HG02938 (cell line): ENCODE measurements at regions not wholly inside any gene's neighbourhood (a gene's known extent, or its start where the extent isn't known, plus 50 kb on each side); places are given as distances from the start of the nearest gene placed in this dataset.
"Not testable (repeated sequence)": the region's sequence is repeated elsewhere in the genome, so short reads cannot be mapped to it uniquely, and the experiment has no call there.

Experiments used
- ATAC-seq: cut with Tn5 transposase; IDR thresholded peaks from one replicate; pipeline ENCODE4 v1.9.1; 2021; ENCODE audit warnings: mild to moderate bottlenecking, moderate library complexity; ENCODE audit not compliant: unreplicated experiment

DNA sequence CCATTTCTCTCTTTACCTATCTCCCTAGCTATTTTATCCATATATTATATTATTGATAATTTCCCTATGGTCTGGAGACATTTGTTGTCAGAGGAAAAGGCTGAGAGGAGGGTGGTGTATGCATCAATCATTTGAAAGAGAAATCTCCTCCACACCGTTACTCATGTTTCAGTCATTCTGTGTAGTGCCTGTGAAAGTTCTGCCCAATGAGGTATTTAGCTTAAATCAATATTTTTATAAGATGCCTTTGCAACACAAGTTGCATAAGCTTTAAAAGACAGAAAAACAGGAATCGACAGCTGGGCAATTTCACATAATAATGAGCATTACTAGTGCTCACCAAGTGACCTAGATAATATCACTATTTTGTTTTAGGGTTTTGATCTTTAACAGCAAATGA lies 363.7 kb upstream of the FSIP2 start:
- ATAC-seq, result no peak

DNA sequence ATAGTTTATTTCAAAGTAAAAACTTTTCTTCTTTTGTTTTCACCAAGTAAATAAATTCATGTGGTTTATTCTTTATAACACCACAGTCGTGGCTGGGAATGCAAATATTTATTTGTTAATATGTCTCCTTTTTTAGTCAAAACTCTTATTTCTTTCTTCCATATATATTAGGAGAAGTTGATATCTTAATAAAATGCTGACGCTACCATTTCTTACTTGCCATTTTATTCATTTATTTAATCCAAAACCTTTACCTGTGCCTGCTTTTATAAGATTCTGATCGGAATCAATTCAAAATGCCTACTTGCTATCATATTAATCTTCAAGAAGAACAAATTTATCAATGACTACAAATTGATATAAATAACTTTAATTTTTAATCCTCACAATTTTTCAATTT lies 362.9 kb upstream of the FSIP2 start:
- ATAC-seq, result no peak

DNA sequence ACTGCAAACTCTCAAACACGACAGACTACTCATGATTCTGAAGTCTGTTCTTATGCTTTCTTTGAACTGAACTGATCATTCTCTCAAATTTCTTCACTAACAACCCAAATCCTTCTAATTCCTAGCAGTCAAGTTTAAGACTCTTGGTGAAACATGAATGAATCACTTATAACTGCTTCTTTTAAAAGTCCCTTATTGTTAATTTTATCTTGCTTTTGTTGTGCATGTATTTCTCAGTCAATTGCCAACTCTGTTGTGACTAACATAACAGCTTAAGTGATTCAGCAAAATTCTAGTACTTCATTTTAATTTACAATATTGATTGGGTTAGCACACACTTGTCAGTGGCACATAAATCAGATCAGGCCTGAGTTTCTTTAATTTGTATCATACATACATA lies 357.0 kb upstream of the FSIP2 start:
- ATAC-seq, result no peak

DNA sequence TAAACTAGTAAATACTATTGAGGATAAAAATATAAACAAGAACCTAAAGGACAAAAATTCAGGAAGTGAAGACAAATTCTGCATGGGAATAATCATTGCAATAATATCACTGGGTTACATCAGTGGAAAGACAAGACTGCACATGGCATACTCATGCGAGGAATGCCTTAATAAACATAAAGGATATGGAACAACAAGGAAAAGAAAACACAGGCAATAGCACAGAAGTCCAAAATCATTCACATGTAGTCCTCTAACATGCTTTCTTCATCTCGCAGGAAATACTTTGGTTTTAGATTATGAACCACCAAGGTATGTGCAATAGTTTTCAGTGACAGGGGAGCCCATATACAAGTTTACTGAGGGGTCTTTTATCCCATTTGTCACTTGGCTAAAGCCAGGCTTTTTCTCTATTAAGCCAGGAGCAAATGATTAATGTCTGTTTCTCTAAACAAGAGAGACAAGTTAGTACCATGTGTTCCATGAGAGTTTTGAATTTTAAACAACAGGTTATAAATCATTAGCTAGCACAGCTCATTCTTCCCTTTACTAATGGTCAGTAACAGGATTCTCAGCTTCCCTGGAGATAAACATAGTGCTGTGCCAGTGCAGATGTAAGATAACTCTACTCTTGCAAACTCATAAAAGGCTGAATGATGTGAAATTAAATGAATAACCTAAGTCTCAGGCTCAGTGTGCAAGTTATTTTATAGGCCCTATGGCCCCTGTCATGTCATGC lies 353.6 kb upstream of the FSIP2 start:
- ATAC-seq, result no peak

DNA sequence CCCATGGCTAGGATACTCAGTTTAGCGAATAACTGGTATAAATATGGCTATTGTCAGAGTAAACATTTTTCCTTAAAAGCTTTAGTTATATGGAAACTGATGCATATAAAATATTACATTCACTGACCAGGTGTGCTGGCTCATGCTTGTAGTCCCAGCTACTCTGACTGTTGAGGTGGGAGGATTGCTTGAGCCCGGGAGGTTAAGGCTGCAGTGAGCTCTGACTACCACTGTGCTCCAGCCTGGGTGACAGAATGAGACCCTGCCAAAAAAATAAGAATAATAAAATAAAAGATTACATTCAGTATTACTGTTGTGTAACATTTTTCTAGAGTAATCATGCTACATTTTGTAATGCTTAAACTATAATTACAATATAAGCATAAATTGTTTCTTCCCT lies 350.4 kb upstream of the FSIP2 start:
- ATAC-seq, result no peak

DNA sequence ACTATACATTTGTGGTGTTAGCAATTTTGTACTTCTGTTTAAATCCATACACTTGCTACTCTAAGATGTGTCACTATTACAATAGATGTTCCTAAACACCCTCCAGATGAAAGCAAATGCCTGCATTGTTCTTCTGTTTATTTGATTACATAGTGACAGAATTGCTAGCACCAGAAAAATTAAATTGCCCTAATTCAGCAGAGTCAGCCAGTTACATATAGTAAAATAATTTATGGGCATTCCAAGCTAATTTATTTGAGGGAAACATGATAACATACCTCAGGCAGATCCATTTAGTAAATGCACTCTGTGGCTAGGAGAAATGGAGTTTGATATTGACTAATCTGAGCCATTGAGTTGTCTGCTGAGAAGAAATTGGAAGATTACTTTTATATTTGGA lies 347.1 kb upstream of the FSIP2 start:
- no peak for ATAC-seq

DNA sequence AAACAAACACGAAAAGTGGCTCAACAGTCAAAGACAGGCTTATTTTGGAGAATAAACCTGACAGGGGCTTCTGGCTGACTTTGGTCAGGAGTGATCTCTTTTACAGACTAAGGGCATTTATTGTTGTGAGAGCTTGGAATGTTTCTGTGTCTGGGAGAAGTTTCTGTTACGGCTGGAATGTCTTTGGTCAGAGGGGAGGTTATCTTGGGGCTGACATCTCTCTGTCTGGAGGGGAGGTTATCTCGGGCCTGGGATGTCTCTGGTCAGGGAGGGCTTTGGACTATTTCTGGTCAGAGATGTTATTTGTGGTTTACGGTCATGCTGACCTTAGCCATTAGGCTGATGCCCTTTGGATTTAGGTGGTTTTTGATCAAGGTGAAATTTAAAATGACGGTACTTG lies 345.5 kb upstream of the FSIP2 start:
- ATAC-seq, result no peak

DNA sequence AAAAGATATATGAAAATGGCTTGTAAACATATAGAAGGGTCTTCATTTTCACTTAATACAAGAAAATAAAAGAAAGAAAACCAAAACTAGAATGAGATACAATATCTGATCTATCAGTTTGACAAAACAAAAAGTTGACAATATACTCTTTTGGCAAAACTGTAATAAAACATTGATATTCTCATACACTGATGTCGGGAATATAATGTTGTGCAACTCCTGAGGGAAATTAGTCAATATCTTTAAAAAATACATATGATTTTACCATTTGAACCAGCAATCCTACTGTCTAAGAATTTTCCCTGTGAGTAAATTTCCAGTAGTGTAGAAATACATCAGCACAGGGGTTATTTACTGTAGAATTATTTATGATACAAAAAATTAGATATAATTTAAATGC lies 336.1 kb upstream of the FSIP2 start:
- ATAC-seq, result no peak

DNA sequence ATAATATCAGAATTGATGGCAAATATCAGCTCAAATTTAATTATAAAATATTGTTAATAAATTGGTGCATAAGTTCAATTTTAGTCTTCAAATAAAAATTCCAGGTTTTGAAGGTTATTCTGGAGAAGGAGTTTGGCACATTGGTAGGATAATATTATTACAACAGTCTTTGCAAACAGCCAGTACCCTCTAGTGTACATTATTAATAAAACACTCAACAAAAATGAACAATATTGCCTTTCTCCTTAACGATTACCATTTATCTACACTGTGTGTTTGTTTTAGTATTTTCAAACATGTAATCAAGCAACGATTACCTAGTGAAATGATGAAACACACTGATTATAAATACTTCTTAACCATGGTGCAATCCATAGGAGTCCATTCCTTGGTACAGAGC lies 334.0 kb upstream of the FSIP2 start:
- ATAC-seq, result no peak

DNA sequence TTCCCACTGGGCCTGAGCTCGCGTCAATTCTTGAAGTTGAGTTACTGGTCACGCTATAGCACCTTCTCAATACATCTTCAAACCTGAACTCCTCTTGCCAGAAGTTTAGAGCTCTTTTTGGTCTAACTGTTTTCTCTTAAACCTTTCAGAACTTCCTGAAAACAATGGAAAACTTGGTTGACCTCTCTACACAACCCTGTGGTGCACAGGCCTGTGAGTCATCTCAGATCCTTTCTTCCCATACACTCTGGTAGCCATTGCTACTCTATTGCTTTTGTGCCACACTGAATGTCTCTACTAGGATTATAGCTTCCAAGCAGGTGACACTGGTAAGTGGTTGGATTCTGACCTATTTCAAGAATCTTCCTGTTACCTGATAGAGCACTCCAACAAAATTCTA lies 321.5 kb upstream of the FSIP2 start:
- ATAC-seq, result no peak

DNA sequence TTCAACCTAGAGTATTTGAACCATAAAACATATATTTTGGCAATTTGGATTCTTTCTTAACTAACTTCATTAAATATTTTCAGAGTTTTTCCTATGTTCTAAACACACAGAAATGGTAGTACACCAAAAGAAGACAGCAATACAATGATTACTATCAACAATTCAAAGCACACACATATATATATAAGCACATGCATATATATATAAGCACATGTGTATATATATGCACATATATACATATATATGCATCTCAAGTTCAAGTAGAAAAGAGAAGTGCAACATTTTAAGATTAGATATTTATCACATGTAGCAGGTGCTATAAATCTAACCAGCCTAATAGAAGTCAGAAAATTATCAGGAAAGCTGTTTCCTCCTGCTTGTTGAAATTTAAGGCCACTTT lies 320.9 kb upstream of the FSIP2 start:
- no peak for ATAC-seq

DNA sequence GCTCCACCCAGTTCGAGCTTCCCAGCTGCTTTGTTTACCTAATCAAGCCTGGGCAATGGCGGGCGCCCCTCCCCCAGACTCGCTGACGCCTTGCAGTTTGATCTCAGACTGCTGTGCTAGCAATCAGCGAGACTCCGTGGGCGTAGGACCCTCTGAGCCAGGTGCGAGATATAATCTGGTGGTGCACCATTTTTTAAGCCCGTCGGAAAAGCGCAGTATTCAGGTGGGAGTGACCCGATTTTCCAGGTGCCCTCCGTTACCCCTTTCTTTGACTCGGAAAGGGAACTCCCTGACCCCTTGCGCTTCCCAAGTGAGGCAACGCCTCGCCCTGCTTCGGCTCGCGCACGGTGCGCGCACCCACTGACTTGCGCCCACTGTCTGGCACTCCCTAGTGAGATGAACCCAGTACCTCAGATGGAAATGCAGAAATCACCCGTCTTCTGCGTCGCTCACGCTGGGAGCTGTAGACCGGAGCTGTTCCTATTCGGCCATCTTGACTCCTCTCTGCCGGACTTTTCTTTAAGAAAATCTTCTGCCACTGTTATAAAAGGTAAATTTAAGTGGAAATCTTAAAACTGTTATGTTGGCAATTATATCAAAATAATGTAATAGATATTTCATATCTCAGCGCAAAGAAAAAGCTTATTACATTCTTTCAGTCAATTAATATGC lies 313.5 kb upstream of the FSIP2 start:
- not testable (repeated sequence) for ATAC-seq

DNA sequence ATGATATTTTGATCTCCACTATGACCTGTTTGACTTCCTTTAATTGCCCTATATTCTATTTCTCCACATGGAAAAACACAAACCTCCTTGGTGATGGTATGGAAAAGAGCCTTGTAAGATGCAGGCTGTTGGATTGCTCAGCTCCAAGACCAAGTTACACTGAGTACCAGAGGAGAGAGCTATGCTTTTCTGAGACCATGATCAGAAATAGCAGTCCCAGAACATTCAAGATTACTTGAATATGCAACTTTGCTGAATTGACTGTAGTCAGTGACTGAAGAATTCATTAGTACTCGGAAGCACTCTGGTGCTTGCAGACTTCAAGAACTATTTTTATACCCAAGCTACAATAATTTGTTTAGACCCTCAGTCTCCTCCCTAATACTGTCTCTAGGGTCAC lies 310.6 kb upstream of the FSIP2 start:
- no peak for ATAC-seq

DNA sequence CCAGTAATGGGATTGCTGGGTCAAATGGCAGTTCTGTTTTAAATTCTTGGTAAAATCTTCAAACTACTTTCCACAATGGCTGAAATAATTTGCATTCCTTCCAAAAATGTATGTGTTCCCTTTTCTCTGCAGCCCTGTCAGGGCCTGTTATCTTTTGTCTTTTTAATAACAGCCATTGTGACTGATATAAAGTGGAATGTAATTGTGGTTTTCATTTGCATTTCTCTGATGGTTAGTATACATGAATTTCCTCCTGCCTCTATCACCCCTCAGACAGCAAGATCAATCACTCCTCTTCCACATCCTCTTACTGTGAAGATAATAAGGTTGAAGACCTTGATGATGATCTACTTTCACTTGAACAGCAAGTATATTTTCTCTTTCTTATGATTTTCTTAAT lies 304.8 kb upstream of the FSIP2 start:
- no peak for ATAC-seq

DNA sequence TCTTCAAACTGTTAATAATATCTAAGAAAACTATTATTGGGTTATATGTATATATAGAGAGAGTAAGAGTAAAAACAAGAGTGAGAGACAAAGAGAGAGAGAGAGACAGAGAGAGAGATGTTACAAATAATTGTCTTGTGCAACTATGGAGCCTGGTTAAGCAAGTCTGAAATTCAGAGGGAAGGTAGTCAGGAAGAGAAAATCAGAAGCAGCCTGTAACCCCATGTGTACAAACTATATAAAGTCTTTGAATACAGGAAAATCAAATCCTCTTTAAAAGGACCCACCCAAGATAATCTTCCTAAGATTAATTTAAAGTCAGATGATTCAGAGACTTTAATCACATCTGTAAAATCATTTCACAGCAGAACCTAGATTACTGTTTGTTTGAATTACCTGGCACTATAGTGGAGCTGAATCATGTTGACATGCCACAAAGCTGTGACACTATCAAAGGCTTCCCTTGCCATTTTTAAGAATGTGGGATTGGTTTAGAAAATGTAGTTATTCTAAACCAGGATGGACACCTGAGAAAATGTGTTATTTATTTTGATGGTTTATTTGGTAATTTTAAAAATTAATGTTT lies 301.7 kb upstream of the FSIP2 start:
- no peak for ATAC-seq

DNA sequence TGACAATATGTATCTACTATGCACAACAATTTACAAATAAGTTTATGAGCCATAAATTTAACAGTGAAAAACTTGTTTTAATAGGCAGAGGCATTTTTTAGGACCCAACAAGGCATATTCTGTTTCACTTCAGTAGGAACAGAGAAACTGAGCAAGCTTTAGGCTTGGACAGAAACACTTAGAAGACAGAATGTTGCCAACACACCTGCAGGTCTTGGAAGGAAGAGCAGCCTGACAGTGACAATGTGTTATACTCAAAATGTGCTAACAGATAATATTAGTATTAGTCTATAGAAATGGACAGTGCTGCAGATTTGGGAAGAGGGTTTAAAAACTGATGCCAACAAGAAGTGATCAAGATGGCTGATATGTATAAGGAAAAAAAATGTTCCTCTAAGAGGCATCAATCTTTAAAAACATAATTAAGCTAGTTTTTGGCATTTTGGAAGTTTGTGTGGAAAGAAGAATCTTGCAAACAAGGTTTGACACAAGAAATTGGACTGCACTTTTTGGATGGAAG lies 297.1 kb upstream of the FSIP2 start:
- ATAC-seq, result no peak

DNA sequence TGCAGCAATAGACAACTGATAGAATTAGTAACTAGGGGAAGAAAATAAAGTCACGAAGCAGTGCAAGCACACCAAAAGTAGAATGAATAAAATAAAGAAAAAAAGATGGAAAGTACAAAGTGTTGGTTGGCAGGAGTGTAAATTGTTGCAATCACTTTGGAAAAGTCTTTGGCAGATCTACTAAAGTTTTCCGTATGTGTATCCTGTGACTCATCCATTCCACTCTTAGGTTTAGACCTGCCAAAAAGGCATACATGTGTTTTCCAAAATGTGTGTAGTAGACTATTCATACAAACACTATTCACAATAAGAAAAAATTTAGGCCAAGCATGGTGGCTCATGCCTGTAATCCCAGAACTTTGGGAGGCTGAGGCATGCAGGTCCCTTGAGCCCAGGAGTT lies 282.1 kb upstream of the FSIP2 start:
- ATAC-seq, result no peak

DNA sequence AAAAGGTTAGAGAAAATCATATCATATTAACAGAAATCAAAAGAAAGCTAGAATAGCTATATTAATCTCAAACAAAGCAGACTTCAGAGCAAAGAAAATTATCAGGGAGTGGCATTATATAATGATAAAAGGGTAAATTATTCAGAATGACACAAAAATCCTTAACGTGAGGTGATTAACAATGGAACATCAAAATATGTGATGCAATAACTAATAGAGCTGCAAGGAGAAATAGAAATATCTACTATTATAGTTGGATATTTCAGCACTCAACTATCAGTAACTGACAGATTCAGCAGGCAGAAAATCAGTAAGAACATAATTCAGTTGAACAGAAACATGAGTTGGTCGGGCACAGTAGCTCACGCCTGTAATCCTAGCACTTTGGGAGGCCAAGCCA lies 275.1 kb upstream of the FSIP2 start:
- ATAC-seq, result no peak

DNA sequence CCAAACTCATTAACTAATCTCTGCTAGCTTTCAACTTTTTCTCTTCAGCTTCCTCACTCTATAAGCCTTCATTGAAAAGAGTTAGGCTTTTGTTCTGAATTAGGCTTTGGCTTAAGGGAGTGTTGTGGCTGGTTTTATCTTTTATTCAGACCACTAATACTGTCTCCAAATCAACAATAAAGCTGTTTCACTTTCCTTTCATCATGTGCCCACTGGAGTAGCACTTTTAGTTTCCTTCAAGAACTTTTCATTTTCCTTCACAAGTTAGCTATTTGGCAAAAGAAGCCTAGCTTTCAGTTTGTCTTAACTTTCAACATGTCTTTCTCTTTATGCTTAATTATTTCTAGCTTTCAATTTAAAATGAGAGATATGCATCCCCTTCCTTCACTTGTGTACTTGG lies 271.7 kb upstream of the FSIP2 start:
- ATAC-seq, result no peak

DNA sequence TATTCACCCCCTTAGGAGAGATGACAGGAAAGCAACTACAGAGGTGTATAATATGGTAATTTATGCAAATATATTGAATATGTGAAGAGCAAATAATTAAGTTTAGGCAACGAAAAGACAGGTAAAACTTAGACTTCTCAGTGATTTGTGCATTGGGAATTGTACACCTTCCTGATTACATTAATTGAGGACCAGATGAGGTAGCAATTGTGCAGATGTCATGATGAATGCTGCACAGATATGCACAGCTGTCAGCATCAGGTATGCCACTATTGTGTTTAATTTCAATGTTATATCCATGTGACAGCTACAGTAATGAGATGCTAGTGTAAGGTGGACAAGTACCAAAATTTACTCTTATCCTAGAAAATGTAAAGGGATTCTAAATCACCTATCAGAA lies 267.2 kb upstream of the FSIP2 start:
- ATAC-seq, result no peak

DNA sequence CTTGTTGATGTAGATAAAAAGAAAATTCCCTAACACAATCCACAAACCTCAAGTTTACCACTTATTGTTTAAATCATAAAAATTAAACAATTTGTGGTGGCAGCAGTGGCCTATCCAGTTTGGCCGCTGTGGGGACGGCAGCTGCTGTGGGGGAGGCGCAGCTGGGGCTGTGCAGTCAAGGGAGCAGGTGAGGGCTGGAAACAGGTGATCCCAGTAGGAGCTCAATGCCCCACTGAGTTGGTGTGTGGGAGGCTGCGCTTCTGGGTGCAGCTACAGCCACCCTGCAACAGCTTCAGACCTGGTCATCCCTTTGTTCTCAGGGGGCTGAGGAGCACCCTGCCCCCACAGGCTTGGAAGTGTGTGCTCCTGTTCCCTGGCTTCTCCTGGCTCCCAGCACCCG lies 266.0 kb upstream of the FSIP2 start:
- ATAC-seq, result no peak

DNA sequence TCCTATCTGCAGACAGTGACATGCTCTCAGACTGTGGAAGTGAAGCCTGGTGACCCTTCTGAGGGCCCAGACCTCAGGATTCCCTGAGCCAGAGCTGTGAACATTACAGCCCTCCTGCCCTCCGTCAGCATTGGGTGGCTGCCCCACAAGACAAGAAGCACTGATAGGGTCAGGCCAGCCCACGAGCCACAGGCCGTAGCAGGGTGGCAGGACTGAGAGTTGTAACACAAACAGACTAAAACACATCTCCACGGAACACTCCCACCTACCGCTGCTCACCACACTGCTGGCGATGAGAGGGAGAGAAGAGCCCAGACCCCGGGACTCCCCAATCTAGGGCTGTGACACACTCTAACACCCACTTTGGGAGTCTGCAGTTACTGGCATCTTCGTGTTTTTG lies 264.8 kb upstream of the FSIP2 start:
- no peak for ATAC-seq
